ENCODE measurements at regions not wholly inside any gene's neighbourhood (a gene's known extent, or its start where the extent isn't known, plus 50 kb on each side); places are given as distances from the start of the nearest gene placed in this dataset.

- Histone ChIP-seq H3K9me2 (replicated peaks; ENCODE audit: insufficient read depth, low read length) (no peaks in the 10 kb centered on the region), H3K79me2 (ENCODE audit: insufficient read depth, low read length) (no peaks in the 10 kb centered on the region), H3K9me3 (ENCODE audit: insufficient read depth, low read length) (no peaks in the 10 kb centered on the region), H3F3A (ENCODE audit: insufficient read depth) (no peaks in the 10 kb centered on the region), H3K4me2 (ENCODE audit: low read depth, low read length, poor library complexity, severe bottlenecking) (no peak overlapping the region), H2AFZ (ENCODE audit: low read depth, low read length, severe bottlenecking) (no peak overlapping the region), H3K27me3 (ENCODE audit: low read length) (no peaks in the 10 kb centered on the region), H3K36me3 (ENCODE audit: low read length) (no peaks in the 10 kb centered on the region), H3K9ac (ENCODE audit: low read length) (no peak overlapping the region), H3K4me3 (ENCODE audit: insufficient read depth, low read length, poor library complexity, severe bottlenecking) (no peak overlapping the region), H4K20me1 (ENCODE audit: low read depth, low read length) (no peaks in the 10 kb centered on the region), H3K27ac (ENCODE audit: low read depth, low read length) (no peak overlapping the region)
- TF ChIP-seq, protein P1, sequence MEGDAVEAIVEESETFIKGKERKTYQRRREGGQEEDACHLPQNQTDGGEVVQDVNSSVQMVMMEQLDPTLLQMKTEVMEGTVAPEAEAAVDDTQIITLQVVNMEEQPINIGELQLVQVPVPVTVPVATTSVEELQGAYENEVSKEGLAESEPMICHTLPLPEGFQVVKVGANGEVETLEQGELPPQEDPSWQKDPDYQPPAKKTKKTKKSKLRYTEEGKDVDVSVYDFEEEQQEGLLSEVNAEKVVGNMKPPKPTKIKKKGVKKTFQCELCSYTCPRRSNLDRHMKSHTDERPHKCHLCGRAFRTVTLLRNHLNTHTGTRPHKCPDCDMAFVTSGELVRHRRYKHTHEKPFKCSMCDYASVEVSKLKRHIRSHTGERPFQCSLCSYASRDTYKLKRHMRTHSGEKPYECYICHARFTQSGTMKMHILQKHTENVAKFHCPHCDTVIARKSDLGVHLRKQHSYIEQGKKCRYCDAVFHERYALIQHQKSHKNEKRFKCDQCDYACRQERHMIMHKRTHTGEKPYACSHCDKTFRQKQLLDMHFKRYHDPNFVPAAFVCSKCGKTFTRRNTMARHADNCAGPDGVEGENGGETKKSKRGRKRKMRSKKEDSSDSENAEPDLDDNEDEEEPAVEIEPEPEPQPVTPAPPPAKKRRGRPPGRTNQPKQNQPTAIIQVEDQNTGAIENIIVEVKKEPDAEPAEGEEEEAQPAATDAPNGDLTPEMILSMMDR (IDR thresholded peaks at IDR 0.05; ENCODE audit: insufficient read depth, low read length, poor library complexity, severe bottlenecking): no peak
- TF ChIP-seq EZH2phosphoT487 (conservative IDR thresholded peaks at IDR 0.05; ENCODE audit: low read length): no peak
Observed at GRCh38 chr14:55822906-55823305, 242.9 kb downstream of the KTN1 start.

- Histone ChIP-seq H3K9me2 (replicated peaks; ENCODE audit: insufficient read depth, low read length) (no peaks in the 10 kb centered on the region), H3K79me2 (ENCODE audit: insufficient read depth, low read length) (no peaks in the 10 kb centered on the region), H2AFZ (ENCODE audit: low read depth, low read length, severe bottlenecking) (no peak overlapping the region), H3K36me3 (ENCODE audit: low read length) (no peaks in the 10 kb centered on the region), H4K20me1 (ENCODE audit: low read depth, low read length) (no peaks in the 10 kb centered on the region), H3K9me3 (ENCODE audit: insufficient read depth, low read length) (no peaks in the 10 kb centered on the region), H3F3A (ENCODE audit: insufficient read depth) (no peaks in the 10 kb centered on the region), H3K4me3 (ENCODE audit: insufficient read depth, low read length, poor library complexity, severe bottlenecking) (no peak overlapping the region), H3K27me3 (ENCODE audit: low read length) (no peaks in the 10 kb centered on the region), H3K4me2 (ENCODE audit: low read depth, low read length, poor library complexity, severe bottlenecking) (no peak overlapping the region), H3K9ac (ENCODE audit: low read length) (no peak overlapping the region), H3K27ac (ENCODE audit: low read depth, low read length) (no peak overlapping the region)
- TF ChIP-seq, protein P1 (IDR thresholded peaks at IDR 0.05; ENCODE audit: insufficient read depth, low read length, poor library complexity, severe bottlenecking): no peak
- no peak for TF ChIP-seq EZH2phosphoT487 (conservative IDR thresholded peaks at IDR 0.05; ENCODE audit: low read length)
Observed at GRCh38 chr14:55832122-55832911, 252.3 kb downstream of the KTN1 start.

DNA sequence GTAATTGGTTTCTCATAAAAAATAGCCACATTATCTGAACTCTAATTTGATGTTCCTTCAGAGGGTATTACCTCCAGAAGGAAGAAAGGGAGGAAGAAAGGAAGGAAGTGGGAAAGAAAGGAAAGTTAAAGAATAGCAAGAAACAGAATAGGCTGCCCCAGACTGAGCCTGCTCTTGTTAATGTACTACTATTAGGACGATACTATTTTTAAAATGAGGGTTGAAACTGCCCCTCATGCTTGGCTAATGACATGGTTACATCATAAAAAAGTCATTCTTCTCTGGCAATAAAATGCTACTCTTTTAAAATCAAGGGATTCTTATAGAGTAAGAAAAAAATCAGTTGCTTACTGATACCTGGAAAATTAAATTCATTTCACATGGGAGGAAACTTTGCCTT, 253.0 kb downstream of the KTN1 start:
- Histone ChIP-seq H3K4me3 (ENCODE audit: insufficient read depth, low read length, poor library complexity, severe bottlenecking) (no peak overlapping the region), H3F3A (ENCODE audit: insufficient read depth) (no peaks in the 10 kb centered on the region), H3K79me2 (ENCODE audit: insufficient read depth, low read length) (no peaks in the 10 kb centered on the region), H3K9me3 (ENCODE audit: insufficient read depth, low read length) (no peaks in the 10 kb centered on the region), H3K27me3 (ENCODE audit: low read length) (no peaks in the 10 kb centered on the region), H3K27ac (ENCODE audit: low read depth, low read length) (no peak overlapping the region), H3K36me3 (ENCODE audit: low read length) (no peaks in the 10 kb centered on the region), H3K9ac (ENCODE audit: low read length) (no peak overlapping the region), H4K20me1 (ENCODE audit: low read depth, low read length) (no peaks in the 10 kb centered on the region), H2AFZ (ENCODE audit: low read depth, low read length, severe bottlenecking) (no peak overlapping the region), H3K4me2 (ENCODE audit: low read depth, low read length, poor library complexity, severe bottlenecking) (no peak overlapping the region), H3K9me2 (replicated peaks; ENCODE audit: insufficient read depth, low read length) (no peaks in the 10 kb centered on the region)
- no peak for TF ChIP-seq EZH2phosphoT487 (conservative IDR thresholded peaks at IDR 0.05; ENCODE audit: low read length)
- TF ChIP-seq, protein P1 (IDR thresholded peaks at IDR 0.05; ENCODE audit: insufficient read depth, low read length, poor library complexity, severe bottlenecking): no peak
